ENCODE measurements at regions not wholly inside any gene's neighbourhood (a gene's known extent, or its start where the extent isn't known, plus 50 kb on each side); places are given as distances from the start of the nearest gene placed in this dataset.
"Not testable (repeated sequence)": the region's sequence is repeated elsewhere in the genome, so short reads cannot be mapped to it uniquely, and the experiment has no call there.

DNA sequence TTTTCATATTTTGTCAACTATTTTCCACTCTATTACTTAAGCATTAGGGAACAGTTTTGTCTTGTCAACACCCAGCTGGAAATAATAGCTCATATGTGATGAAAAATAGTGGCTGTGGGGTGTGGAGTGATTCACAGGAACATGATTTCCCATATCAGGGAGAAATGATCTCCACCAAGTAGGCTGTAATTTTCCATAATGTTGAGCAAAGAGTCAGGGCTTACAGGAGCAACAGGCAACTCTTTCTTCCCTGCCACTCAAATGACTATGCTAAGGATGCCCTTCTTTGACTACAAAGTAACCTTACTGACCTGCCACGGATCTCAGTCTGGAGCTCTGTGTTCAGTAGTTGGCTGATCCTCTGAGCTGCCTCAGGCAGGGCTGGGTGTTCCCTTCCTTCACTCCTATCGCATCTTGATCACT, 90.0 kb upstream of the GATB start:
- Histone ChIP-seq H3K4me3 (ENCODE audit: low read length) (no peak overlapping the region), H3K27me3 (ENCODE audit: control insufficient read depth, insufficient read depth, low read length) (peaks cover 5% of the 10 kb centered on the region), H3K4me1 (ENCODE audit: control insufficient read depth, insufficient read depth, low read length) (no peaks in the 10 kb centered on the region), H3K27ac (ENCODE audit: low read length) (no peak overlapping the region), H3K36me3 (ENCODE audit: control insufficient read depth, insufficient read depth, low read length) (no peaks in the 10 kb centered on the region), H3K9me3 (ENCODE audit: control insufficient read depth, low read depth, low read length) (no peaks in the 10 kb centered on the region)
- no peak for DNase-seq
- WGBS (ENCODE audit: insufficient coverage, low lambda C conversion rate): no CpG with 5 or more reads among the region's 2 CpGs

DNA sequence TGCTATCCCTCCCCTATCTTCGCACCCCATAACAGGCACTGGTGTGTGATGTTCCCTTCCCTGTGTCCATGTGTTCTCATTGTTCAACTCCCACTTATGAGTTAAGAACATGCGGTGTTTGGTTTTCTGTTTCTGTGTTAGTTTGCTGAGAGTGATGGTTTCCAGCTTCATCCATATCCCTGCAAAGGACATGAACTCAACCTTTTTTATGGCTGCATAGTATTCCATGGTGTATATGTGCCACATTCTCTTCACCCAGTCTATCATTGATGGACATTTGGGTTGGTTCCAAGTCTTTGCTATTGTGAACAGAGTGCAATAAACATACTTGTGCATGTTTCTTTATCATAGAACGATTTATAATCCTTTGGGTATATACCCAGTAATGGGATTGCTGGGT, 84.7 kb upstream of the GATB start:
- H3K4me3 ChIP-seq (ENCODE audit: low read length); DNase-seq; H3K27me3 ChIP-seq (ENCODE audit: control insufficient read depth, insufficient read depth, low read length); H3K36me3 ChIP-seq (ENCODE audit: control insufficient read depth, insufficient read depth, low read length); H3K27ac ChIP-seq (ENCODE audit: low read length); H3K4me1 ChIP-seq (ENCODE audit: control insufficient read depth, insufficient read depth, low read length); H3K9me3 ChIP-seq (ENCODE audit: control insufficient read depth, low read depth, low read length): not testable (repeated sequence)
- WGBS (ENCODE audit: insufficient coverage, low lambda C conversion rate): no CpG with 5 or more reads among the region's 3 CpGs

GRCh38 chr4:151842430-151843079, 81.7 kb upstream of the GATB start:
- Histone ChIP-seq H3K4me1 (ENCODE audit: control insufficient read depth, insufficient read depth, low read length) (no peaks in the 10 kb centered on the region), H3K9me3 (ENCODE audit: control insufficient read depth, low read depth, low read length) (no peaks in the 10 kb centered on the region), H3K36me3 (ENCODE audit: control insufficient read depth, insufficient read depth, low read length) (no peaks in the 10 kb centered on the region), H3K4me3 (ENCODE audit: low read length) (no peak overlapping the region), H3K27me3 (ENCODE audit: control insufficient read depth, insufficient read depth, low read length) (no peaks in the 10 kb centered on the region), H3K27ac (ENCODE audit: low read length) (no peak overlapping the region)
- WGBS (ENCODE audit: insufficient coverage, low lambda C conversion rate): no CpG with 5 or more reads among the region's 4 CpGs
- DNase-seq: no peak

DNA sequence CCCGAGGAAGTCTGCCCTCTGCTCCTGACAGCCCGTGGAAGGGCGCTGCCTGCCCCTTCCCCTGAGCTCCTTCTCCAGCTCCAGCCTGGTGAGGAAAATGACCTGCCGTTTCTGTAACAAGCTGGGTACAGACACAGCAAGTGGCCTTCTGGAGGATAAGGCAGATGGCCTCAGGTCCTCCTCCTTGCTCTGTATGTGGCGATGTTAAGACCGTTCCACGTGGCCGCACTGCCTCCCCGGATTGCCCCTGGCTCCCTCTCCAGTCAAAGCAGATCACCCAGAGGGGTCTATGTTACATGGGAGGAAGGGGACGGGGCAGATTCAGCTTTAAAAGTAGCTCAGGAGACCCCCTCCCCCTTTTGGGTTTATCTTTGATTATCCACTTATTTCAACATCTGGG, 80.3 kb upstream of the GATB start:
- no peaks in the 10 kb centered on the region for H3K4me1 ChIP-seq (ENCODE audit: control insufficient read depth, insufficient read depth, low read length)
- no peaks in the 10 kb centered on the region for H3K27me3 ChIP-seq (ENCODE audit: control insufficient read depth, insufficient read depth, low read length)
- H3K4me3 ChIP-seq (ENCODE audit: low read length): no peak overlapping the region
- no peak overlapping the region for H3K27ac ChIP-seq (ENCODE audit: low read length)
- no peak for DNase-seq
- no peaks in the 10 kb centered on the region for H3K36me3 ChIP-seq (ENCODE audit: control insufficient read depth, insufficient read depth, low read length)
- H3K9me3 ChIP-seq (ENCODE audit: control insufficient read depth, low read depth, low read length): no peaks in the 10 kb centered on the region
- WGBS (ENCODE audit: insufficient coverage, low lambda C conversion rate): no CpG with 5 or more reads among the region's 10 CpGs

DNA sequence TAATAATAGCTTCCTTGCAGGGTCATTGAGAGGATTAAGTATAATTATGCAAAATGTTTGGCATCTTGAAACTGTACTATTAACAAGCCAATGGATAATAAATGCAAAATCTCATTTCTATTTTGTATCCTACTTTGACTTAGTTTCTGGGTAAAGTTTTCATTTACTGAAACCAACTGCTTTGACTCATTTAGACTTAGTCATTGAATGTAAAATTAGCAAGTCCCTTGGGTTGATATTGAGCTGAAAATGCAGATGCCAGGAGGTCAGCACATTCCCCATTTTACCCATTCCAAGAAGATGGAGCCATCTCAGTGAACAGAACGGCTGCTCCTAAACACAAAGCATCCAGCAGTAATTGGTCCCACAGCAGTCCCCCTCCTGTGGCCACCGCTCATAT, 74.7 kb upstream of the GATB start:
- H3K36me3 ChIP-seq (ENCODE audit: control insufficient read depth, insufficient read depth, low read length): no peaks in the 10 kb centered on the region
- WGBS (ENCODE audit: insufficient coverage, low lambda C conversion rate): no CpG with 5 or more reads among the region's 2 CpGs
- H3K9me3 ChIP-seq (ENCODE audit: control insufficient read depth, low read depth, low read length): no peaks in the 10 kb centered on the region
- H3K27ac ChIP-seq (ENCODE audit: low read length): no peak overlapping the region
- H3K4me1 ChIP-seq (ENCODE audit: control insufficient read depth, insufficient read depth, low read length): no peaks in the 10 kb centered on the region
- H3K27me3 ChIP-seq (ENCODE audit: control insufficient read depth, insufficient read depth, low read length): no peaks in the 10 kb centered on the region
- H3K4me3 ChIP-seq (ENCODE audit: low read length): no peak overlapping the region
- no peak for DNase-seq

DNA sequence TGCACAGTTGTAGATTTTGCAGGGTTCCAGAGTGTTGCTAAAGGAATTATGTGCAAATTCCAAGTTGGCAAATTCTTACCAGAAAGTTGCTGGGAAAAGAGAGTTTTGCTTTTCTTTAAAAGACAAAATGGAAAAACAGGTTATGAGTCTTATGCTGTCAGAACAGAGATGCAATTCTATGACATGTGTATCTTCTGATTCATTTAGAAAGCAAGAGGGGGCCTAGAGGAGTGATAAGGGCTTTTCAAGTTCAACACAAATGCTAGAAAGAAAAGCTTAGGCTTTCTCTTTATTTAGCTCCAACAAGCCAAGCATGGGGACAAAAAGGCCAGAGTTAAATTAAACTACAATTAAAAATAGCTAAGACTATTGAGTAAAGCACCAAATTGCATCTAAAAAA, 72.4 kb upstream of the GATB start:
- Histone ChIP-seq H3K4me1 (ENCODE audit: control insufficient read depth, insufficient read depth, low read length) (no peaks in the 10 kb centered on the region), H3K9me3 (ENCODE audit: control insufficient read depth, low read depth, low read length) (no peaks in the 10 kb centered on the region), H3K27ac (ENCODE audit: low read length) (no peak overlapping the region), H3K4me3 (ENCODE audit: low read length) (no peak overlapping the region), H3K36me3 (ENCODE audit: control insufficient read depth, insufficient read depth, low read length) (no peaks in the 10 kb centered on the region), H3K27me3 (ENCODE audit: control insufficient read depth, insufficient read depth, low read length) (no peaks in the 10 kb centered on the region)
- no peak for DNase-seq

DNA sequence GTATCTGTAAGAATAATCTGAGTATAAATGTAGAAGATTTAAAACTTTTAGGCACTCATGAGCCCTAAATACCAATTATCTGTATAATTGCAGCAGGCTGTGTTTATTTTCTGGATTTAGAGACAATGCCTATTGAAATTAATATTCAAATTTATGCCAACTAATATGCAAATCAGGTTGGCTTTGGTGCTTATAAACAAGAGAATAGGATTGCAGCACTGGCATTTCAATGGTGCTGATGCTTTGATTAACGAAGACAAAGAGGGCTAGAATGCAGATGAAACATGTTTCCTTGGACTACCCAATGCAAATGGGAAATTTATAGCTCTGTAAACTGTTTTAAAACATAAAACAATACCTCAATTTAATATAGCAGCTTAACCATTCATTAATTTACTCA, 70.7 kb upstream of the GATB start:
- H3K4me1 ChIP-seq (ENCODE audit: control insufficient read depth, insufficient read depth, low read length): no peaks in the 10 kb centered on the region
- H3K9me3 ChIP-seq (ENCODE audit: control insufficient read depth, low read depth, low read length): no peaks in the 10 kb centered on the region
- DNase-seq: no peak
- no peaks in the 10 kb centered on the region for H3K36me3 ChIP-seq (ENCODE audit: control insufficient read depth, insufficient read depth, low read length)
- H3K4me3 ChIP-seq (ENCODE audit: low read length): no peak overlapping the region
- no peaks in the 10 kb centered on the region for H3K27me3 ChIP-seq (ENCODE audit: control insufficient read depth, insufficient read depth, low read length)
- WGBS (ENCODE audit: insufficient coverage, low lambda C conversion rate): no CpG with 5 or more reads among the region's 1 CpG
- no peak overlapping the region for H3K27ac ChIP-seq (ENCODE audit: low read length)

DNA sequence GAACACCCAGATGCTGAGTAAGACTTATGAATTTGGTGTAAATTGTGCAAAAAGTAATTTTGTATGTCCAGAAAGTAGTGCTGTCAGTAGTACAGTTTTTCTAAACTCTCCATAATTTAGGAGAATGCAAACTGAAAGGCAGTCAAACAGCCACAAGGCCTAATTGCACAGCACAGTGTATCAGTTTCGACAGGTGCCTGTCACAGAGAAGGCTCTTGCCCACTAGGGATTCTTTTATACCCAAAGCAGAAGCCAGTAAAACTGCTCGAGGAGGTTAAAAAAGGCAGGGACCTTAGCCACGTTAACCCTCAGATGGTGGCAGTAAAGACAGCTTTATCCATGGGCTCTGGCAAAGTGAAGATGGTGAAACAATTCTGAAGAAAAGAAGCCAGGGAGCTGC, 69.4 kb upstream of the GATB start:
- no peaks in the 10 kb centered on the region for H3K36me3 ChIP-seq (ENCODE audit: control insufficient read depth, insufficient read depth, low read length)
- no peak for DNase-seq
- H3K4me3 ChIP-seq (ENCODE audit: low read length): no peak overlapping the region
- no peaks in the 10 kb centered on the region for H3K9me3 ChIP-seq (ENCODE audit: control insufficient read depth, low read depth, low read length)
- no peaks in the 10 kb centered on the region for H3K4me1 ChIP-seq (ENCODE audit: control insufficient read depth, insufficient read depth, low read length)
- no peaks in the 10 kb centered on the region for H3K27me3 ChIP-seq (ENCODE audit: control insufficient read depth, insufficient read depth, low read length)
- WGBS (ENCODE audit: insufficient coverage, low lambda C conversion rate): no CpG with 5 or more reads among the region's 3 CpGs
- H3K27ac ChIP-seq (ENCODE audit: low read length): no peak overlapping the region

- Histone ChIP-seq H3K4me1 (ENCODE audit: control insufficient read depth, insufficient read depth, low read length) (no peaks in the 10 kb centered on the region), H3K27ac (ENCODE audit: low read length) (no peak overlapping the region), H3K4me3 (ENCODE audit: low read length) (no peak overlapping the region), H3K9me3 (ENCODE audit: control insufficient read depth, low read depth, low read length) (no peaks in the 10 kb centered on the region), H3K36me3 (ENCODE audit: control insufficient read depth, insufficient read depth, low read length) (no peaks in the 10 kb centered on the region), H3K27me3 (ENCODE audit: control insufficient read depth, insufficient read depth, low read length) (no peaks in the 10 kb centered on the region)
- no peak for DNase-seq
- no CpG with 5 or more reads among the region's 6 CpGs for WGBS (ENCODE audit: insufficient coverage, low lambda C conversion rate)
Measured at GRCh38 chr4:151829309-151829708, 68.5 kb upstream of the GATB start.

GRCh38 chr4:151824656-151825055, 63.8 kb upstream of the GATB start:
- no peaks in the 10 kb centered on the region for H3K9me3 ChIP-seq (ENCODE audit: control insufficient read depth, low read depth, low read length)
- no peak overlapping the region for H3K4me3 ChIP-seq (ENCODE audit: low read length)
- H3K4me1 ChIP-seq (ENCODE audit: control insufficient read depth, insufficient read depth, low read length): no peaks in the 10 kb centered on the region
- DNase-seq: peak; percentile 12 to 43
- WGBS (ENCODE audit: insufficient coverage, low lambda C conversion rate): no CpG with 5 or more reads among the region's 4 CpGs
- H3K36me3 ChIP-seq (ENCODE audit: control insufficient read depth, insufficient read depth, low read length): no peaks in the 10 kb centered on the region
- H3K27ac ChIP-seq (ENCODE audit: low read length): no peak overlapping the region
- peaks cover 3% of the 10 kb centered on the region for H3K27me3 ChIP-seq (ENCODE audit: control insufficient read depth, insufficient read depth, low read length)

- Histone ChIP-seq H3K4me1 (ENCODE audit: control insufficient read depth, insufficient read depth, low read length) (no peaks in the 10 kb centered on the region), H3K27ac (ENCODE audit: low read length) (no peak overlapping the region), H3K9me3 (ENCODE audit: control insufficient read depth, low read depth, low read length) (no peaks in the 10 kb centered on the region), H3K27me3 (ENCODE audit: control insufficient read depth, insufficient read depth, low read length) (peaks cover 3% of the 10 kb centered on the region), H3K4me3 (ENCODE audit: low read length) (no peak overlapping the region), H3K36me3 (ENCODE audit: control insufficient read depth, insufficient read depth, low read length) (no peaks in the 10 kb centered on the region)
- DNase-seq: no peak
Measured at GRCh38 chr4:151822331-151822730, 61.5 kb upstream of the GATB start.

Measured in large intestine (tissue), 3 donors.